ENCODE measurements at regions not wholly inside any gene's neighbourhood (a gene's known extent, or its start where the extent isn't known, plus 50 kb on each side); places are given as distances from the start of the nearest gene placed in this dataset.

- no peak for DNase-seq (ENCODE audit: low read depth)
- in situ Hi-C loops (cut with HindIII; ENCODE audit: low sequenced_read_pairs) = no loop called here
- H3K4me3 ChIP-seq (ENCODE audit: low read depth, low read length) = no peak overlapping the region
- no peak for TF ChIP-seq CTCF (IDR thresholded peaks at IDR 0.05; ENCODE audit: low read depth, low read length, missing control alignments)
Observed at GRCh38 chr1:208521534-208521933, 277.4 kb upstream of the PLXNA2 start.

DNA sequence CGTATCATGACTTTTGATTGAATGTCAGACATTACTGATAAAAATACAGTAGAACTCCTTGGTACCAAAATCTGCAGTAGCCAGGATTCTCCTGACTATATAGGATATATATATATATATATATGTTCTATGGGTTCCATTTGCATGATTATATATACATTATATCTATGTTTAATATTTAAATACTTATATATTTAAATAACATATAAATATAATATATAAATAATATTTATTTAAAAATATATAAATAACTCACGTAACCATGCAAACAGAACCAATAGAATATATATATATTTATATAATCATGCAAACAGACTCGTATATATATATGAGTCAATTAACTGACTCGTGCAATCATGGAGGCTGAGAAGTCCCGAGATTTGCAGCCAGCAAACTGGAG is 278.8 kb upstream of the PLXNA2 start:
- no peak for TF ChIP-seq CTCF (IDR thresholded peaks at IDR 0.05; ENCODE audit: low read depth, low read length, missing control alignments)
- in situ Hi-C loops (cut with HindIII; ENCODE audit: low sequenced_read_pairs) = no loop called here
- no peak overlapping the region for H3K4me3 ChIP-seq (ENCODE audit: low read depth, low read length)
- no peak for DNase-seq (ENCODE audit: low read depth)

GRCh38 chr1:208524376-208524775 is 280.2 kb upstream of the PLXNA2 start:
- no peak for DNase-seq (ENCODE audit: low read depth)
- in situ Hi-C loops (cut with HindIII; ENCODE audit: low sequenced_read_pairs) = no loop called here
- no peak overlapping the region for H3K4me3 ChIP-seq (ENCODE audit: low read depth, low read length)
- TF ChIP-seq CTCF (IDR thresholded peaks at IDR 0.05; ENCODE audit: low read depth, low read length, missing control alignments) = no peak

GRCh38 chr1:208524925-208525324 is 280.7 kb upstream of the PLXNA2 start:
- in situ Hi-C loops (cut with HindIII; ENCODE audit: low sequenced_read_pairs) = no loop called here
- DNase-seq (ENCODE audit: low read depth) = no peak
- no peak overlapping the region for H3K4me3 ChIP-seq (ENCODE audit: low read depth, low read length)
- TF ChIP-seq CTCF (IDR thresholded peaks at IDR 0.05; ENCODE audit: low read depth, low read length, missing control alignments) = no peak

DNA sequence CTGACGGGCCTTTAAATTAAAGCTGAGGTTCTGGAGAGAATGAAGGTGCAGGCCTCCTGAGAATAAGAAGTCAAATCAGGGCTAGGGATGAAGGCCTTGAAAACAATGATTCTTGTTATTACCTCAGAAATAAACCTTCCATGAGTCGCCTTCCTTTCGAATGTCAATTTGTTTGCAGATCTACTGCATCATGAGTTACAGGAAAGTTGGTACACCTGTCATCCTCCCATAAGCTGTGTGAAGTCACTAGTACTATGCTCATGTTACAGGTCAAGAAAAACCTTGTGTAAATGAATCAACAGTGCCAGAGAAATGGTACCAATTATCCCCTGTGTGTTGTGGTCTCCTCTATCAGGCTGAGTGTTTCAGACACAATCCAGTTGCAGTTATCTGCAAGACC is 281.2 kb upstream of the PLXNA2 start:
- TF ChIP-seq CTCF (IDR thresholded peaks at IDR 0.05; ENCODE audit: low read depth, low read length, missing control alignments) = no peak
- no peak overlapping the region for H3K4me3 ChIP-seq (ENCODE audit: low read depth, low read length)
- in situ Hi-C loops (cut with HindIII; ENCODE audit: low sequenced_read_pairs) = no loop called here
- DNase-seq (ENCODE audit: low read depth) = no peak

DNA sequence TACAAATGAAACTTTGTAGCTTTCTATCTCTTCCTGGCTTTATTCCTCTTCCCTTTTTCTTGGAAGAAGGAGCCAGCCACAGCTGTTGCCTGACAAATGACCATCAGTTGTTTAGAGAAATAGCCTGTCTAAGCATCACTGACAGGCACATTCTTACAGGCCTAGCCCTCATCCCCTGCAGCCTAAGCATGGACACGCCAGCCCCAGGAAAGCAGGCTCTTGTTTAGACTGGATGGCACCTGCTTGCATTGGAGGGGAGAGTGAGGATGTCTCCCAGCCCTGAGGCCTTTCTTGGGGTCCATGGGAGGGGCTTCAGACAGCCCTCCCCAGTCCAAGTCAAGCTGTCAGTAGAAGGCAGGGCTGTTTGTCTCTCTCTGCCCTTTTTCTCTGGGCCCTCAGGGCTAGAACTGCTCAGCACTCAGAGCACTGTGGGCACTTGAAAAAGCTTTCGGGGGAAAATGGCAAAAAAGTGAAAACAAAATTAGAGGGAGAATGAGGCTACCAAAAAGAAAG is 282.5 kb upstream of the PLXNA2 start:
- H3K4me3 ChIP-seq (ENCODE audit: low read depth, low read length) = no peak overlapping the region
- TF ChIP-seq CTCF (IDR thresholded peaks at IDR 0.05; ENCODE audit: low read depth, low read length, missing control alignments) = no peak
- no peak for DNase-seq (ENCODE audit: low read depth)
- in situ Hi-C loops (cut with HindIII; ENCODE audit: low sequenced_read_pairs) = no loop called here

DNA sequence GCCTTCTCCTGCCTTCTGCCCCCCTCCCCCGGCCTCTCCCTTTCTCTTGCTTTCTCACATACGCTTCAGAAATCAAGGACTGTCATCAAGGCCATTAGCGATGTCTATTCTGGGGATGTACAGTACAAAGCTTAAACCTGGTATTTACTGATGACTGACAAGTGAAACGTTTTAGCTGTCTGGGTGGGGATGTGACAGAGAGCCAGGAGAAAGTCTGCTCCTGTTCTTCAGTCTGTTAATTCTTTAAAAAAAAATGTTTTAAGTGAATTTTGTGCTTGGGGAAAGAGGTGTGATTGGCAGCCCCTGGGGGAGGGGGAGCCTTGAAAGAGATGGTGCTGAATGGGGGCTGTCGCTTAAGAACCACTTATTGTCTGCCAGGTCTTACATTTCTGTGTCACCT is 283.0 kb upstream of the PLXNA2 start:
- TF ChIP-seq CTCF (IDR thresholded peaks at IDR 0.05; ENCODE audit: low read depth, low read length, missing control alignments) = no peak
- in situ Hi-C loops (cut with HindIII; ENCODE audit: low sequenced_read_pairs) = no loop called here

More for the DNA sequence above, 283.0 kb upstream of the PLXNA2 start:
- no peak for DNase-seq (ENCODE audit: low read depth)
- H3K4me3 ChIP-seq (ENCODE audit: low read depth, low read length) = no peak overlapping the region

All from astrocyte of the cerebellum (primary cell).